SK-N-SH treated with all-trans-retinoic acid at 6 μM for 48 hours (cell line): ENCODE measurements at regions not wholly inside any gene's neighbourhood (a gene's known extent, or its start where the extent isn't known, plus 50 kb on each side); places are given as distances from the start of the nearest gene placed in this dataset.

Experiments used
- ATAC-seq: fragments of 200-7000 bp; cut with Tn5 transposase; 3 replicates; pipeline ENCODE4 v1.9.1; 2020; ENCODE audit warnings: mild to moderate bottlenecking, moderate library complexity
- ARNTL ChIP-seq: fragments of 450-650 bp; formaldehyde crosslinking; IDR thresholded peaks from 2 replicates; pipeline ENCODE4 v1.5.0; 2020; ENCODE audit warnings: low read depth, mild to moderate bottlenecking, moderate library complexity, borderline replicate concordance
- BACH2 ChIP-seq: fragments of 250-450 bp; sonication (Bioruptor Pico); IDR thresholded peaks from 2 replicates; pipeline ENCODE4 v1.9.0; 2021; ENCODE audit warnings: mild to moderate bottlenecking, borderline replicate concordance
- CREB5 ChIP-seq: fragments of 250-450 bp; sonication (Bioruptor Pico); IDR thresholded peaks from 2 replicates; pipeline ENCODE4 v1.5.1; 2020; ENCODE audit warnings: low read depth, mild to moderate bottlenecking, moderate library complexity
- ESRRG ChIP-seq: fragments of 250-450 bp; sonication (Bioruptor Pico); IDR thresholded peaks from 2 replicates; pipeline ENCODE4 v1.6.1; 2021; ENCODE audit warnings: mild to moderate bottlenecking
- GLIS3 ChIP-seq: fragments of 250-450 bp; sonication (Bioruptor Pico); IDR thresholded peaks from 2 replicates; pipeline ENCODE4 v1.5.0; 2020; ENCODE audit warnings: mild to moderate bottlenecking, moderate library complexity
- ISL1 ChIP-seq: fragments of 250-450 bp; sonication (Bioruptor Pico); IDR thresholded peaks from 2 replicates; pipeline ENCODE4 v2.1.2; 2022; ENCODE audit warnings: mild to moderate bottlenecking, moderate library complexity
- OSR1 ChIP-seq: fragments of 250-450 bp; sonication (Bioruptor Pico); IDR thresholded peaks from 2 replicates; pipeline ENCODE4 v1.8.0; 2022; ENCODE audit warnings: moderate library complexity, mild to moderate bottlenecking, inconsistent platforms
- PPARA ChIP-seq: fragments of 250-450 bp; sonication (Bioruptor Pico); IDR thresholded peaks from 2 replicates; pipeline ENCODE4 v1.5.0; 2020; ENCODE audit warnings: mild to moderate bottlenecking, borderline replicate concordance
- SNAI2 ChIP-seq: fragments of 250-450 bp; sonication (Bioruptor Pico); IDR thresholded peaks from 2 replicates; pipeline ENCODE4 v1.5.0; 2020; ENCODE audit warnings: mild to moderate bottlenecking, moderate library complexity
- TCF4 ChIP-seq: fragments of 250-450 bp; sonication (Bioruptor Pico); IDR thresholded peaks from 2 replicates; pipeline ENCODE4 v1.8.0; 2021; ENCODE audit warnings: mild to moderate bottlenecking, moderate library complexity, borderline replicate concordance
- TOX ChIP-seq: fragments of 250-450 bp; sonication (Bioruptor Pico); IDR thresholded peaks from 2 replicates; pipeline ENCODE4 v1.8.0; 2021; ENCODE audit warnings: mild to moderate bottlenecking, moderate library complexity, borderline replicate concordance
- ZFP3 ChIP-seq: fragments of 250-450 bp; sonication (Bioruptor Pico); IDR thresholded peaks from 2 replicates; pipeline ENCODE4 v1.5.0; 2020; ENCODE audit warnings: mild to moderate bottlenecking, moderate library complexity
- ZFP30 ChIP-seq: fragments of 450-650 bp; formaldehyde crosslinking; IDR thresholded peaks from 2 replicates; pipeline ENCODE4 v1.5.0; 2022; ENCODE audit warnings: mild to moderate bottlenecking, moderate library complexity
- ZNF565 ChIP-seq: fragments of 450-650 bp; formaldehyde crosslinking; conservative IDR thresholded peaks from 2 replicates; pipeline ENCODE4 v1.5.0; 2020; ENCODE audit warnings: low read depth, mild to moderate bottlenecking, moderate library complexity
- ZNF70 ChIP-seq: fragments of 450-650 bp; formaldehyde crosslinking; IDR thresholded peaks from 2 replicates; pipeline ENCODE4 v1.5.0; 2020; ENCODE audit warnings: mild to moderate bottlenecking, moderate library complexity
- ZNF8 ChIP-seq: fragments of 450-650 bp; formaldehyde crosslinking; IDR thresholded peaks from 2 replicates; pipeline ENCODE4 v1.5.0; 2020; ENCODE audit warnings: mild to moderate bottlenecking, moderate library complexity
- TF ChIP-seq, protein P1 (sequence below): fragments of 250-450 bp; sonication (Bioruptor Pico); IDR thresholded peaks from 2 replicates; pipeline ENCODE4 v1.8.0; 2021; ENCODE audit warnings: low read depth, mild to moderate bottlenecking, moderate library complexity, borderline replicate concordance
- TF ChIP-seq, protein P2 (sequence below): fragments of 250-450 bp; sonication (Bioruptor Pico); IDR thresholded peaks from 2 replicates; pipeline ENCODE4 v1.5.0; 2020; ENCODE audit warnings: mild to moderate bottlenecking, moderate library complexity
- TF ChIP-seq, protein P3 (sequence below): fragments of 250-450 bp; sonication (Bioruptor Pico); IDR thresholded peaks from 2 replicates; pipeline ENCODE4 v1.8.0; 2020; ENCODE audit warnings: mild to moderate bottlenecking, moderate library complexity, borderline replicate concordance

DNA sequence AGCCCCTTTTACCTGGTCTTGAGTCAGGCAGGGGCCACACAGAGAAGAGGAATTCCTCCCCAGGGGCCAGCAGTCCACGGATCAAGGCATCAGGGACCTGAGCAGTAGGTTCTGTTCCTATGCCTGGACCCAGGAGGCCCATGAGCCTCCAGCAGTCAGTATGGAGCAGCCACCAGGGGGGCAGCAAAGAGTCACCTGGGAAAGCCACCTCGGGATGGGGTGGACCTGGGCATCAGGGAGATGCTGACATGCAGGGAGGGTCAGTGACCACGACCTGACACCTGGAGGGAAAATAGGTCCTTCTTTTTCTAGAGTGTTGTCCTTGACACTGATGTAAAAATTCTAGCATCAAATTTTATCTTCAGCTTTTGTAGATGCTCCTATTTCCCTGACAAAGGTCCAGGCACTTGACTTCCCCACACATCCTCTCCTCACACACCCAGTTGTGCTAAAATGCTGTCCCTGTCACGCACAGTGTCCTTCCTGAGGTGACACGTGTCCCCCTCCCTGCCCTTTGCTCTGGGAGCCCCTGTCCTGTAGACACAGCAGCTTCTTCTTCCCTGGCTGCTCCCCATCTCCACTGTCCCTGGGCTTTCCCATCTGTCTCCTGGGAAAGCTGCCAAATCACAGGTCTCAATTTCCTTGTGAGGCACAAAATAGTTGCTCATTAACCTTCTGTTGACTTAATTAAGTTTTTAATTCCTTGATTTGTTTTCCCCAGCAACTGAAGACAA is 70.0 kb upstream of the IGLL5 start:
- TF ChIP-seq, protein P1, sequence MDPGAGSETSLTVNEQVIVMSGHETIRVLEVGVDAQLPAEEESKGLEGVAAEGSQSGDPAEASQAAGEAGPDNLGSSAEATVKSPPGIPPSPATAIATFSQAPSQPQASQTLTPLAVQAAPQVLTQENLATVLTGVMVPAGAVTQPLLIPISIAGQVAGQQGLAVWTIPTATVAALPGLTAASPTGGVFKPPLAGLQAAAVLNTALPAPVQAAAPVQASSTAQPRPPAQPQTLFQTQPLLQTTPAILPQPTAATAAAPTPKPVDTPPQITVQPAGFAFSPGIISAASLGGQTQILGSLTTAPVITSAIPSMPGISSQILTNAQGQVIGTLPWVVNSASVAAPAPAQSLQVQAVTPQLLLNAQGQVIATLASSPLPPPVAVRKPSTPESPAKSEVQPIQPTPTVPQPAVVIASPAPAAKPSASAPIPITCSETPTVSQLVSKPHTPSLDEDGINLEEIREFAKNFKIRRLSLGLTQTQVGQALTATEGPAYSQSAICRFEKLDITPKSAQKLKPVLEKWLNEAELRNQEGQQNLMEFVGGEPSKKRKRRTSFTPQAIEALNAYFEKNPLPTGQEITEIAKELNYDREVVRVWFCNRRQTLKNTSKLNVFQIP (CRISPR knock-in tag) = no peak
- no peak for TF ChIP-seq ESRRG (CRISPR knock-in tag)
- TF ChIP-seq TOX = no peak
- no peak for TF ChIP-seq ZFP30
- TF ChIP-seq GLIS3 (CRISPR knock-in tag) = no peak
- TF ChIP-seq, protein P2, sequence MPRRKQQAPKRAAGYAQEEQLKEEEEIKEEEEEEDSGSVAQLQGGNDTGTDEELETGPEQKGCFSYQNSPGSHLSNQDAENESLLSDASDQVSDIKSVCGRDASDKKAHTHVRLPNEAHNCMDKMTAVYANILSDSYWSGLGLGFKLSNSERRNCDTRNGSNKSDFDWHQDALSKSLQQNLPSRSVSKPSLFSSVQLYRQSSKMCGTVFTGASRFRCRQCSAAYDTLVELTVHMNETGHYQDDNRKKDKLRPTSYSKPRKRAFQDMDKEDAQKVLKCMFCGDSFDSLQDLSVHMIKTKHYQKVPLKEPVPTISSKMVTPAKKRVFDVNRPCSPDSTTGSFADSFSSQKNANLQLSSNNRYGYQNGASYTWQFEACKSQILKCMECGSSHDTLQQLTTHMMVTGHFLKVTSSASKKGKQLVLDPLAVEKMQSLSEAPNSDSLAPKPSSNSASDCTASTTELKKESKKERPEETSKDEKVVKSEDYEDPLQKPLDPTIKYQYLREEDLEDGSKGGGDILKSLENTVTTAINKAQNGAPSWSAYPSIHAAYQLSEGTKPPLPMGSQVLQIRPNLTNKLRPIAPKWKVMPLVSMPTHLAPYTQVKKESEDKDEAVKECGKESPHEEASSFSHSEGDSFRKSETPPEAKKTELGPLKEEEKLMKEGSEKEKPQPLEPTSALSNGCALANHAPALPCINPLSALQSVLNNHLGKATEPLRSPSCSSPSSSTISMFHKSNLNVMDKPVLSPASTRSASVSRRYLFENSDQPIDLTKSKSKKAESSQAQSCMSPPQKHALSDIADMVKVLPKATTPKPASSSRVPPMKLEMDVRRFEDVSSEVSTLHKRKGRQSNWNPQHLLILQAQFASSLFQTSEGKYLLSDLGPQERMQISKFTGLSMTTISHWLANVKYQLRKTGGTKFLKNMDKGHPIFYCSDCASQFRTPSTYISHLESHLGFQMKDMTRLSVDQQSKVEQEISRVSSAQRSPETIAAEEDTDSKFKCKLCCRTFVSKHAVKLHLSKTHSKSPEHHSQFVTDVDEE (CRISPR knock-in tag) = no peak
- TF ChIP-seq OSR1 (CRISPR knock-in tag) = no peak
- no peak for ATAC-seq

DNA sequence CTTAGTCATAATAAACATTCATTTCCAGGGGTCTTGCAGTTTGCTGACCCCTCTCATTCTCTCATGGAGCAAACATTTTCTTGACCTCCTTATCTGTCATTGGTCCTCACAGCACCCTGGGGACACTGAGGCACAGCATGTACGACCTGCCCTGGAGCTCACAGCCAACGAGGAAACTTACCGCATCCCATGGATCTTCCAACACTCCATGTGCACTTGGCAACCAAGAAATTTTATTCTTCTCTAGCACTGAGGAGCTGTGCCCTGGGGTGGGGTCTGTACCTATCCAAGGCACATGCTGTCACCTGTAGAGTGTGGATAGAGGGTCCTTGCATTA is 69.4 kb upstream of the IGLL5 start:
- TF ChIP-seq TCF4 (CRISPR knock-in tag) (no peak), ESRRG (CRISPR knock-in tag) (no peak), PPARA (CRISPR knock-in tag) (no peak), ZNF565 (no peak), OSR1 (CRISPR knock-in tag) (no peak), ZNF8 (CRISPR knock-in tag) (no peak), CREB5 (CRISPR knock-in tag) (no peak), ISL1 (no peak), ZFP30 (no peak), BACH2 (no peak), GLIS3 (CRISPR knock-in tag) (no peak), ZFP3 (CRISPR knock-in tag) (no peak), SNAI2 (no peak), TOX (no peak), ZNF70 (CRISPR knock-in tag) (no peak), ARNTL (CRISPR knock-in tag) (no peak)
- TF ChIP-seq, protein P2 (CRISPR knock-in tag) = no peak
- TF ChIP-seq, protein P3, sequence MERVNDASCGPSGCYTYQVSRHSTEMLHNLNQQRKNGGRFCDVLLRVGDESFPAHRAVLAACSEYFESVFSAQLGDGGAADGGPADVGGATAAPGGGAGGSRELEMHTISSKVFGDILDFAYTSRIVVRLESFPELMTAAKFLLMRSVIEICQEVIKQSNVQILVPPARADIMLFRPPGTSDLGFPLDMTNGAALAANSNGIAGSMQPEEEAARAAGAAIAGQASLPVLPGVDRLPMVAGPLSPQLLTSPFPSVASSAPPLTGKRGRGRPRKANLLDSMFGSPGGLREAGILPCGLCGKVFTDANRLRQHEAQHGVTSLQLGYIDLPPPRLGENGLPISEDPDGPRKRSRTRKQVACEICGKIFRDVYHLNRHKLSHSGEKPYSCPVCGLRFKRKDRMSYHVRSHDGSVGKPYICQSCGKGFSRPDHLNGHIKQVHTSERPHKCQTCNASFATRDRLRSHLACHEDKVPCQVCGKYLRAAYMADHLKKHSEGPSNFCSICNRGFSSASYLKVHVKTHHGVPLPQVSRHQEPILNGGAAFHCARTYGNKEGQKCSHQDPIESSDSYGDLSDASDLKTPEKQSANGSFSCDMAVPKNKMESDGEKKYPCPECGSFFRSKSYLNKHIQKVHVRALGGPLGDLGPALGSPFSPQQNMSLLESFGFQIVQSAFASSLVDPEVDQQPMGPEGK (CRISPR knock-in tag) = no peak
- no peak for ATAC-seq
